NCI-H748 treated with DMSO at 0.1 percent for 48 hours (cell line): ENCODE measurements at regions not wholly inside any gene's neighbourhood (a gene's known extent, or its start where the extent isn't known, plus 50 kb on each side); places are given as distances from the start of the nearest gene placed in this dataset.

Experiments
- DNase-seq: peaks from one replicate; lab custom pipeline; 2025; lab: John Stamatoyannopoulos, UW

DNA sequence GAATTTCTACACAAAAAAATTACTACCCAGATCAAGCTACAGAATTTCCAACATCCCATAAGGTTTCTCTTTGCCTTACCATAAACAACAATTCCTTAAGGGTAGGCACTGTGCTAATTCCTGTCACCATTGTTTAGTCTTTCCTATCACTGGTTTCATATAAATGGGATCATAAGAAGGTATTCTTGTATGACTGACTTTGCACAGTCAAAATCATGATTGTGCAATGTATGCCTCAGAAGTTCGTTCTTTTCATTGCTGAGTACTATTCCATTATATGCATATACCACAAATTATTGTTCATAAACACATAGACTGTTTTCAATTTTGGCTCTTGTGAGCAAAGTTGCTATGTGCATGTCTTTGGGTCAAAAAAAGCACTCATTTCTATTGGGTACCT, 611.6 kb upstream of the CADM1 start:
- no peak for DNase-seq

DNA sequence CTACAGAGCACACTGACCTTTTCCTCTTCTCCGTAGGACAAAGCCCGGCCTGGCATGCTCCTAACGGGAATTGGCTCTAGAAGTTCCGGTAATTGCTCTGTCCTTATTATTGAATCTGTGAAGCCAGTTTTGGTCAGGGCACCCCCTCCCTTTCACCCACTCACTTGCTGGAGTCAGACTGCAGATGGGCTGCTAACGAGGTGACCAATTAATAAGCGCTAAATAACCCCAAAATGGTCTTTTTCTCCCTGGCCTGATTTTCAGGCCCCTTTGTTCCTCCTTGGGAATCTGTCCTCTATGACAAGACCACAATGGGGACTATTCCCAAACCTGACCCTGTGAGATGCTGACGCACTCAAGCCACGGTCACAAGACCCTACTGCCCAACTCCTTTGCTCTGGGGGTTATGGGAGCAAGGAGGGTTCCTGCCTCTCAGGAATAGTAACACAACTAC, 610.0 kb upstream of the CADM1 start:
- no peak for DNase-seq

DNA sequence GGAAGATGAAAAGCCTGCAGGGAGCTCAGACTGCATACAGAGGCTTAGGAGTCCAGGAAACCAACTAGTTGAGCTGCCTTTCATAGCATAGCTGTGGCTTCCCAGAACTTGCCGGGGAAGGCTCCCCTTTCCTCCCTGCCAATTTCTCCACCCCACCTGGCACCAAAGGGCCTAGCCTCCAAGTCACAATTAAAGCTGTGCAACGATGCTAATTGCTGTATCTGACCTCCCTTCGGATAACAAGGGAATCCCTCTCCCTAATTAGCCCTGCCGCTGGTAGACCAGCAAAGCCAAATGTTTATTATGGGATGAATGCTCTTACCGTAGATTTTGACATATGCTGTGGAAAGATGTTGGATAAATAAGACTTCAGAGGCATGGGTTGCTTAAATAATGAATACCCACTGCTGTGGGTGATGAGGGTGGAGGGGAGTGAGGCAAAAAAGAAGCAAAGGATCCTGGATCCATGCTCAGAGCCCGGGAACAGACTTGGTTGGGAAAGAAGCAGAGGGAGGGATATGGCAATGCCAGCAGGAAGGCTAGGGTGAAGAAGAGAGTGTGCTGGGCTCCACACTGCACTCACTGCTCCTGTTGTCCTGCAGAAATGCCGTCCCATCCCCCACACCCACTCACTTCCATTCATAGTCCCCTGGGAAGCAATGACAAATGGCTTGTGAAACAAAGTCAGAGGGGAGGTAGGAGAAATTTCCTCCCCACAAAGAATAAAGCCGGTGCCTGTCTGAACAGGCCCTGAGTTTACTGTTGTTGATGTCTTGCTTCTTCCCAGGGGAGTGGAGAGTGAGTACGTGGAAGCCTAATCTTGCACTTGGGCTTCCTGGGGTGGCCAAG, 608.1 kb upstream of the CADM1 start:
- no peak for DNase-seq

DNA sequence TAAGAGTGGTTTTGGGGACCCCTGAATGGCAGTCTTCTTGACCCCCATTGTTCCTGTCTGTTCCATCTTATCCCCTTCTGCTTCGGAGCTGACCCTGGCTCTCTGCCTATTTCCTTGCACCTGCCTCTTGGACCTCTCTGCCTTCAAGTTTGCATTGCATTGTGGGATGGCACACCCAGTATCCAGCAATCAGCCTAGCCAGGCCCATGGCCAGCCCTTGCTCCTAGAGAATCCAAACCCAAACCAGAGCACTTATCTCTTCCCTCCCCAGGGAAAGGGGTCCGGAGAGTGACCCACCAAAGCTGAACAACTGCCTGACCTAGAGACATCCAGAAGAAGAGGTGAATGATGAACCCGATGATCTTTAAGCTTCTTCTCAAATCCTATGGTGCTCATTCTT, 607.3 kb upstream of the CADM1 start:
- no peak for DNase-seq

DNA sequence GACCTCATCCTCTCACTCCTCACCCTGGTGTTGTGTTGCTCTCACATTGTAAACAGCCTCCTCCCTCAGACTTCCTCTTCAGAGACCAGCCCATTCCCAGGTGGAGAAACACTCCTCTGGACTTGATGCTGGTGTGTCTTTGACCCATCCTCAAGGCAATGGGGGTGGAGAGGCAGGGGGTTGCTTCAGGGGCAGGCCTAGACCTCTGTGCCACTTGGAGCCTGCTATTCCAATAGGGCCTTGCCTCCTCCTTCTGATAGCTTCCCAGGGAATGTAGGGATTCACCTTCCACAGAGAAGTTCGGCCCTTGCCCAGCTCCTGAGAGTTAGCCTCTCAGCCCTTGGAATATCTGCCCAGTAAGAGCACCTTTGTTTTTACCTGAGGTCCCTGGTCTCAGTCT, 606.6 kb upstream of the CADM1 start:
- DNase-seq = no peak

DNA sequence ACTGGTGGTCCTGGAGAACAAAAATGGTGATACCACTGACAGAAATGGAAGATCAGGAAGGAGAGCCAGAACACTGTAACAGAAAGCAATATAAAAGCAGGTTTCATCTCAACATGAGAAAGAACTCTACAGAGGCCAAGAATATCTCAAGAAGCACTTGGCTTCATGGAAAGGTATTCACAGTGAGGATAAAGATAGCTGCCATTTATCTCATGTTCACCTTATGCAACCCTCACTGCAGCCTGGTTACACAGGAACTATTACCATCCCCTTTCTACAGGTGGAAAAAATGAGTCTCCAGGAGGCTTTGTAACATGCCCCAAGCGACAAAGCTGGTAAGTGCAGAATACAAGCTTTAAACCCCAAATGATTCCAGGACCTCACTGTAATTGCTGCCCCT, 606.1 kb upstream of the CADM1 start:
- no peak for DNase-seq

DNA sequence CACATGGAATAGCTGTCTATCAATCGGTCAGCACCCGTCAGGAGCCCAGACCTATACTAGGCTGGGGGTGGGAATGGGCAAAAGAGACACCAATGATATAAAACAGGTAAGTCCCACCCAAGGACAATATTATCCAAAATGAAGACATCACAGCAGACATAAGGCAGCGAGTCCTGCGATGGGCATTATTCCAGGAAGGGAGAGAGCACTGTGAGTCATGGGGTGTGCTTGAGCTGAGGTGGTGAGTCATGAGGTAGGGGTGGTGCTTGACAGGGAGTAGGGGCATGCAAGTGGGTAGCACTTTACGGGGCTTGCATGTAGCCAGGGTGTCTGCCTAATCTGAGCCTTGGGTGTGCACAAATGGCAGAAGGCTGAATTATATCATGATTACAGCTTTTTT, 605.0 kb upstream of the CADM1 start:
- no peak for DNase-seq

DNA sequence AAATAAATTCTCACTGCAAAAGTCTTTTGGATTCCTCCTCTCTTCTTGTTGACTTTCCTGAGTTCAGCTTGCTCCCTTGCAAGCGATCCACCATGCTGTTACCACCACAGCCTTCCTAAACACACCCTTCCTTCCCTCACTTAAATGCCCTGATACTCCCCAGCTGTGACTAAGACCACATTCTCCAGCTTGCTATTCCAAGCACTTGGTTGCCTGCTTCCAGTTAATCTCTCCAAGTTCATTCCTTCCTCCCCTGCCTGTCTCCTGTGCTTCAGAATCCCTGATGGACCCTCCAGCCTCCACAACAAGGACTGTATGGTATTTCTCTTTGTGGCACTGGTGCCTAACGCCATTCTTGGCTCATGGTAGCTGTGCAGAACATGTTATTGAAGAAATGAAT, 603.9 kb upstream of the CADM1 start:
- no peak for DNase-seq

DNA sequence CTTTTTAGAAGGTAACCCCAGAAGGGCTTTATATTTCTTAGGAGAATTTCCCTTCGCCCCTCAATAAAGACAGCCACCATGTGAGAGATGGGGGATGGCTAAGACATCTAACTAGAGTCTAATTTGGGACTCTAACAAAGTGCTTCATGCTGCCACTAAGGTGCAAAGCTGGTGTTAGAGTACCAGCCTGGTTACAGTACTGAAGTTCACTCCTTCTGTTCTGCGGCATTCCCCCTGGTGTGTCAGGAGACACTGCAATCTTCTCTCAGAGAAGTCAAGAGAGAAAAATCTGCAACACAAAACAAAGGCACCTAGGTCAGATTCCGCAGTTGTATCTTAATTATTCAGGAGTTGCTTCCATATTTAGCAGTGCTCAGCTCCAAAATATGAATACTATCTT, 603.0 kb upstream of the CADM1 start:
- no peak for DNase-seq

DNA sequence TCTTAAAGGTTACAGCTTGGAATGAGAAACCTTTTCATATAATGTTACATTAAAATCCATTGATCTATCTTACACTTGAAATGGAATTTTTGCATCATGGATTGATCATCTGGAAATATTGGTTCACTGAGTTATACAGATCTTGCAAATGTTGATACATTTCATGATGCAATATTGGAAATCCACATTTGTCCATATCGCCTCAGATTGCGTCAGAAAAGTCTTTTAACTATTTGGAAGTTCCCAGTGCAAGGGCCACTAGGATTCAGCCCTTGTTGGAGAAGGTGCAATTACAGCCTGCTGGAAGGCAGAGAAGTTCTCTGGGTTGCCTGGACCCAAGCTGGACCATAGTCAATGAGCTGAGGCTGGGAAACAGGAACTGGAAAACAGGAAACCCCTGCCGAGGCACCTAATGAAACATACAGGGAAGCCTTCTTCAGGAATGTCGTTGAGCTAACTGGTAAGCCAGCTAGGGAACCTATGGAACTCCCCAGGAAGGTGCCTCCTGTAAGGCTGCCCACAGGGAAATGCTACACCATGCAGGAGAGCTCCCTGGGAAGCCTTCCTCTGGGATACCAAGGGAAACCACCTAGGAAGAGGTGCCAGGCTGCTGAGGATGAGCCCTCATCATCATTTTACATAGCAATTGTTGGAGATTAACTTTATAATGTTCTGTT, 600.4 kb upstream of the CADM1 start:
- DNase-seq = no peak

DNA sequence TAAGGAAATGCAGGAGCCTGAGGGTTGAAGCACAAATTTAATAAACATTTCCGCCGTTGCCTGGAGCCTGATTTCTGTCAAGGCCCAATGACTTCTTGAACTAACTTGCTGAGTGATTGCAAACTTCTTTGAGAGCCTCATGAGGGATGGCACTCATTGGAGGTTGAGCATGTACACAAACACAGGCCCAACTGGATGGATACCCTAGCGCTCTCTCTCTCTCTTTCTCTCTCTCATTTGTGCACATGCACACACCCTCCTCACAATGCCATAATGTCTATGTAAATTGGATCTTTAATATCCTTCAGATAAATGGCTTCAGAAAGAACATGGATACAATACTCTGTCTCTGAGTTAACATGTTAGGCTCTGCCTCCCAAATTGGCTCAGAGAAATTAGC, 597.7 kb upstream of the CADM1 start:
- no peak for DNase-seq

DNA sequence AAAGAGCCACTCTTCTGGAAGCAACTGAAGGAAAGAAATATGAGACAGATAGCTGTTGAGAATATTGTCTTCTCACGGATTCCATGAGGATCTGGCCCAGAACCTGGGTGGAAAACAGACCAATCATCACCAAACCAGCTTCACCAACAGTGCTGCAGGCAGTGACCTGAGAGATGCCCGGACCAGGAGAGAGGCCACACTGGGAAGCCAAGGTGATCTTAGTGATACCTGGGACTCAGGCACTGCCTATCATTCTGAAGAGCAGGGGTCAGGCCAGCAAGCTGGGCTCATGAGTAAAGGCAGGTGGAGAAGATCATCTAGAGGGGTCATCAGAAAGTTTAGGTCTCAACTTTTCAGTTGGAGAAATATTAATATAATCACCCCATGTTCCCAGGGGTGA, 595.8 kb upstream of the CADM1 start:
- no peak for DNase-seq

DNA sequence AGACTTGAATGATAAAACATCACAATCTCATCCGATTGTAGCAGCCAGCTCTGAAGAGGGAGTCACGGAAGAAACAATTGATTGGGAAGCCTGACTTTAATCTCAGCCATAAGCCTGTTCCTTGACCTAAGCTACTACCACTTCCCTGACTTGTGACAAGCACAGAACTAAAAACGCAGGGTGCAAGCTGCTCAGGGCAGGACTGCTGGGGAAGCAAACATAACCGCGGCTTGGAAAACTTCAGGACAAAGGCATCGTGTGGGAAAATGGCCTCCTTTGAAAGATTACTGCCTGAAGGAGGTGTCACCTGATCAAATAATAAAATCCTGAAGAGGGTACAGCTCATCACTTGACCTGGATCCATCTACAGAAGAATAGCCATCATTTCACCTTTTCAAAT, 595.3 kb upstream of the CADM1 start:
- DNase-seq = no peak

DNA sequence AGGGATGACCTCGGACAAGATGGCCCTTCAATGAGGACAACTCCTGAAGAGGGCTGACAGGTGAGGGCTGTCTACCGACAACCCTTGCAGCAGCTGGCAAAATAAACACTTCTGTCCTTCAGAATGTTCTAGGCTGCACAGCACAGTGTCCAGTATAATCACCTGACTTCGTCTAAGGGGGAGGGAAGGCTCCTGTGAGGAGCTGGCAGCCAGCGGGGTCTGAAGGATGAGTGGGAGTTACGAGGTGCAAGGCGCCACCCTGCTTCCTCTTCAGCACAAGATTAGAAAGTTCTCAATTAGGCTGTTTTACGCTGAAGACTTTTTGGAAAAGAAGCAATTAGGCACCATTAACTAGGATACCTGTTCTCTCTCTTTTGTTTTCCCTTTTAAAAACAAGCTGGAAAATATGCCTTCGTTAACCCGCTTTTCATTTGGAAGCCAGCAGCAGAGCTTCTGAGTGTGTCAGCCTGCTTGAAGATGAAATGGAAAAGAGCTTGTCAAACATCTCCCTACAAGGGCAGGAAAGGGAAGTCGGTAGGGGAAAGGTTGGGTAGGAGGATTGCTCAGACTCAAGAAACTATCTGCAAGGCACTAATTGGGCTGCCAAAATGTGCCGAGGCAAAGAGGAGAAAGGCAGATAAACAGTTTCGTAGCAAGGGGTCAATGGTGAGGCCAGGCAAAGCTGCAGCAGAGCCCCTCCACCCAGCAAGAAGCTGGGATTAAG, 592.2 kb upstream of the CADM1 start:
- DNase-seq = no peak

DNA sequence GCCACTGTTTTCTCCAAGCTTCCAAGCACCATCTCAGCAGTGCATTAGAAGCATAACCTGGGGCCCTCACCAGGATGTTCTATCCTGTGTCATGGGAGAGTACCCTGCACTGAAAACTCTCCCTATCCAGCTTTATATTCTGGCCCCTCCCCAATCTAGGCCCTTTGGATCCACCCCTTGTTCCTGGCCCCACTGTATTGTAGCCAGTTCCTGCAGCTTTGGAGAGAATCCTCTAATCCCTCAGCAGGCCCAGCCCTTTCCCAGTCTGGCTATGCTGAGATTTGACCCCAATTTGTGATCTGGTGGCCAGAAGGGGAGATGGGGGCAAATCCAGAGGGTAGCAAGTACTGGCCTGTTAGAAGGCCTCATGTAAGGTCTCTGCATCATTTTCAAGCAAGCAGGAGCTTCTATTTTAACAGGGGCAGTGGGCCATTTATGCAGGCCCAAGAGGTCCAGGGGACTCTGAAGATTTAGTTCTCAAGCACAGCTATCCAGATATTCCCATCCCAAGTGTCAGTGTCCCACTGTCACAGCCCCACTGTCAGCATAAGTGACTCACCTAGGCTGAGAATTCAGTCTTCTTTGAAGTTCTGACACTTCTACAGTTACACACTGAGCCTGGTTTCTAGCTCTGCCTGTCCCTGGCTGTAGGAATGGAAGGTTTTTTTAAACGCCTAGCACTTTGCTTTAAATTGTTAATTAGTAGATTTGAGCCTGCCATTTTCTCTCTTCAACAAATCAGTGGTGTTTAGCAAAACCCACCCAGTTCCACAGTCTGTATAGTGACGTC, 589.5 kb upstream of the CADM1 start:
- no peak for DNase-seq

DNA sequence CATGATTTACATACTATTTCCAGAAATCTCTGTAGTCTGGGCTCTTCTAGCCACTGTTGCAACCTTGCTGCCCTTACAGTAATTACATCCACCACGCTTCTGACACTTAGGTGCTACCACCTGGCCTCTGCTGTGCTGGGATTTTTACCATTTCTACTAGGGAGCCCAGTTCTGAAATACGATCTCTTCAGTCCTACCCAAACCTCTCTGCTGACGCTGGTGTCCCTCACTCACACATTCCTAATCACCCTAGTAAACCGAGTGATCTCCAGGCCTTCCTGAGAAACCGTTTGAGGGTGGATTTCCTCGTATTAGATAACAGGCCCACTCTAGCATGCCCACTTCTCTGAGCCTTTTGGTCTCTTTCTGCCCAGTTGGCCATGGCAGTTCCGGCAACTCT, 588.9 kb upstream of the CADM1 start:
- no peak for DNase-seq

DNA sequence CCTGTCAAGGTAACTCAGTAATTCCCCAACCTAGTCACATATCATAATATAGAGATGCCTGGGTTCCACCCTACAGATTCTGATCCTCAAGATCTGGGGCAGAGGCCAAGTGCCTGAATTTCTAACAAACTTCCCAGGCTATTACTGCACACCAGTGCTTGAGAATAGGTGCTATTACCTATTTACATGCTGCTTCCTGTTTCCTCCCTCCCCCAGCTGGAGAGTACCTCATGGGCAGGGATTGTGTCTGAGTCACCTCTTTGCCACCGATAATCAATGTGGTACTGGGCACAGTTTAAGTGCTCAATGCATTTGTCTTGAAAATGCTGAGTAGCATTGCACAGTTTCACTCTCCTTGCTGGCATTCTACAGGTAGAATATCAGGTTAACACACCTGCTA, 582.2 kb upstream of the CADM1 start:
- no peak for DNase-seq

DNA sequence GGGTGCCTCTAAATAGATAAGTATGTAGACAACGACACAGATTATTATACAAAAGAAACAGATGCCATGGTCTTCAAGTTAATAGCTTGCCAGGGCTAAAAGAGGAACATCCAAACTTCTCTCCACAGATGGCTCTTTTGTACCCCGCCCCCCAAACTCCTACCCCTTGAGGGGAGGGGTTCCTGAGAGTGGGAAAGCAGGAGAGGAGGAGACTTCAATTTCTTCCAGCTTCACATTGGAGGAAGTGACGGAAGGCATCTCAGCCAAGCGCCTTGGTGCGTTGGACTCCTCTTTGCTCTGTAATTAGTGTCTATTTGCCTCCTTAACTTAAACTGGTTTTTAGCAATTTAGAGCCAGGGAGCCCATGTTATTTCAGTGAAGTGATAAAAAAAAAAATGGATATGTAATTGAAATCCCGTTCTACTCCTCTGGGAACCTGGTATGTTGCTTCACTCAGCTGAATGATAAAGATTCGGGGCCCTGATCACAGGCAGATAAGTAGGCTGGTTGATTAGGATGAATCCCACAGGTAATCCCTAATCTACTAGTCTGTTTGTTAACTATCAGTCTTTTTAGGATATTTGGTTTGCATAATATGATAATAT, 580.9 kb upstream of the CADM1 start:
- no peak for DNase-seq

DNA sequence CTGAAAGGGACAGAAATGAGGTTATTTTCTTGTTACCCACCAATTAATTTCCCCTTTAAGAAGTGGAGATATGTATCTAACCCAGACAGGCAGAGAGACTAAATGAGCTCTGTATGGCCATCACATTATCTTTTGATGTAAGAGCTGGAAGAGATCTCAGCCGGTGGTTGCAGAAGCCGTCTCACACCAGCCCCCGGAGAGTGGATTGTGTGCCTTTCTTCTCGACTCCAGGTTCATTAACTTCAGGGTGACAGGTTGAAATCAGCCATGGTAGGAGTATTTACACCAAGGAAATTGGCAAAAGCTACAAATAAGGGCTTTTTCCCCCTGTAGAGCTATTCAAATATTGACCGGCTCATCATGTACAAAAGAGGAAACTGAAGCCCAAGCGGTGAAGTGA, 580.3 kb upstream of the CADM1 start:
- no peak for DNase-seq

DNA sequence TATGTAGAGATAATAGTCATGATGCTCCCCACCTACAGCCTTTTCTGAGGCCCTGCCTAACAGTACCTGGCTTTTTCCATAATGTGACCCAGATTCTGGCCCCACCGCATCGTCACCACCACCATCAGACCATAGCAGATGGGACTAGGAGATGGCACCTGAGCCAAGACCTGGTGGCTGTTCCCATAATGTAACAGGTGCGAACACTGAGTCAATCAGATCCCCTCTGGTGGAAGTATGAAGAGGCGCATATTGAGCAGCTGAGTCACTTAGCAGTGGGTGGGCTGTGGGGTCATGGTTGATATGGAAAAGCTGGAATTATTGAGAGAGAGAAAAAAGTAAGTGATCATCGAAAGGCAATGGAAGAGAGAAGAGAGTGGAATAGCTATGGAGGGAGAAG, 578.0 kb upstream of the CADM1 start:
- no peak for DNase-seq

DNA sequence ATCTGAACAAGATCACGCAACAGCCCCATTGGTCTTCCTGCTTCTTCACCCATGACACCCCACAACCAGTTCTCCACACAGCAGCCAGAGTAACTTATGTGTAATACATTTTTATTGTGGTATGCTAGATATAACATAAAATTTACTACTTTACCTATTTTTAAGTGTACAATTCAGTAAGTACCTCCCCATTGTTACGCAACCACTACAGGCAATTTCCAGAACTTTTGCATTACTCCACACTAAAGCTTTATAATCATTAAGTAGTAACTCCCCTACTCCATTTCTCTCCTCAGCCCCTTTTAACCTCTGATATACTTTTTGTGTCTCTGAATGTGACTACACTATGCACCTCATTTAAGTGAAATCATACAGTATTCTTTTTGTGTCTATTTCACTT, 575.4 kb upstream of the CADM1 start:
- no peak for DNase-seq

DNA sequence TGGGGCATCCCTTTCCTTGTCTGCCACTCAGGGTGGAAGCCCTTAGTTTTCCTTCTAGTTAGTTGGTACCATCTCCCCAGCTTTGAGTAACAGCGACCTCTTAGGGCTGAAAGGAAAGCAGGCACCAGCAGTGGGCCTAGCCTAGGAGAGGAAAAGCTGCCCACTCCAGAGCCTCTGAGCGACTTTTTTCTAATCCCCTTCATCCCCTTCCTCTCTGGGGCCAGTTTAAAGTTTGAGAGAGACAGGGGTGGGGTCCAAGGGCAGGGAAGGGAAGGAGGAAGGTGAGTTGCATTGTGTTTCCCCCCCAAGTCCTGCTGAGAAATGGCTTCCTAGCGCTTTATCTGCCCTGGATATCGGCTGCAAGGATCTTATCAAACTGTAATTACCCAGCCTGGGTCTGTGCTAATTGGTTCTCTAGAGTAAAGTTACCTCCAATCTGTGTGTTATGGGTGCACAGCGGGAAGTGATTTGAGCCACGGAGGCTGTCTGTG, 573.9 kb upstream of the CADM1 start:
- peak; percentile 26 for DNase-seq
